WTC11 (cell line): ENCODE measurements at regions not wholly inside any gene's neighbourhood (a gene's known extent, or its start where the extent isn't known, plus 50 kb on each side); places are given as distances from the start of the nearest gene placed in this dataset.

Source experiments
- ATAC-seq: fragments of 200-7000 bp; cut with Tn5 transposase; 2 replicates; pipeline ENCODE4 v1.10.0; 2021; ENCODE audit warnings: mild to moderate bottlenecking, moderate library complexity
- CTCF ChIA-PET: fragments of 300-600 bp; sonication (Branson Sonifier 250); formaldehyde crosslinking; loops from one replicate; lab custom pipeline; 2021; ENCODE audit warnings: antibody characterized with exemption; lab: Charles Lee
- POLR2A ChIA-PET: fragments of 350-600 bp; sonication (Branson Sonifier 250); formaldehyde crosslinking; loops from one replicate; lab custom pipeline; 2021; ENCODE audit warnings: antibody characterized with exemption; lab: Charles Lee
- DNase-seq: peaks from one replicate; pipeline ENCODE4 v3.0.0; 2021; ENCODE audit warnings: low spot score
- H3K27ac Mint-ChIP-seq: 2 replicates; pipeline ENCODE4 v1.8.0; 2021; ENCODE audit warnings: mixed read lengths
- H3K27me3 Mint-ChIP-seq: 2 replicates; pipeline ENCODE4 v1.8.0; 2021; ENCODE audit warnings: low read depth, mild to moderate bottlenecking, moderate library complexity, mixed read lengths
- H3K36me3 Mint-ChIP-seq: 2 replicates; pipeline ENCODE4 v1.8.0; 2021; ENCODE audit warnings: mixed read lengths
- H3K4me1 Mint-ChIP-seq: 2 replicates; pipeline ENCODE4 v1.8.0; 2022; ENCODE audit warnings: mixed read lengths
- H3K4me3 Mint-ChIP-seq: 2 replicates; pipeline ENCODE4 v1.8.0; 2021; ENCODE audit warnings: mild to moderate bottlenecking, moderate library complexity, mixed read lengths
- H3K9me3 Mint-ChIP-seq: 2 replicates; pipeline ENCODE4 v1.8.0; 2021; ENCODE audit warnings: mixed read lengths
- CTCF ChIP-seq: fragments of 200-600 bp; IDR thresholded peaks from 2 replicates; pipeline ENCODE4 v1.8.0; 2022; ENCODE audit warnings: antibody characterized with exemption
- ERG ChIP-seq: fragments of 250-450 bp; sonication (Bioruptor Pico); IDR thresholded peaks from 2 replicates; pipeline ENCODE4 v1.8.0; 2021; ENCODE audit warnings: mild to moderate bottlenecking
- FOXJ3 ChIP-seq: sonication (generic); formaldehyde crosslinking; IDR thresholded peaks from 2 replicates; pipeline ENCODE4 v1.9.0; 2021; ENCODE audit warnings: missing genetic modification reagents, mild to moderate bottlenecking, borderline replicate concordance
- GTF2I ChIP-seq: fragments of 250-450 bp; sonication (Bioruptor Pico); conservative IDR thresholded peaks from 2 replicates; pipeline ENCODE4 v1.4.0; 2021; ENCODE audit warnings: mild to moderate bottlenecking
- NFE2L1 ChIP-seq: sonication (generic); formaldehyde crosslinking; IDR thresholded peaks from 2 replicates; pipeline ENCODE4 v1.8.1; 2023; ENCODE audit warnings: missing genetic modification reagents
- NR2C2 ChIP-seq: sonication (generic); formaldehyde crosslinking; IDR thresholded peaks from 2 replicates; pipeline ENCODE4 v1.8.0; 2022; ENCODE audit warnings: mild to moderate bottlenecking, missing genetic modification reagents
- RORB ChIP-seq: fragments of 250-450 bp; sonication (Bioruptor Pico); IDR thresholded peaks from 2 replicates; pipeline ENCODE4 v1.9.0; 2021; ENCODE audit warnings: mild to moderate bottlenecking
- SMAD3 ChIP-seq: sonication (generic); formaldehyde crosslinking; IDR thresholded peaks from 2 replicates; pipeline ENCODE4 v1.8.0; 2022; ENCODE audit warnings: missing genetic modification reagents, mild to moderate bottlenecking, borderline replicate concordance
- SOX15 ChIP-seq: fragments of 250-450 bp; sonication (Bioruptor Pico); IDR thresholded peaks from 2 replicates; pipeline ENCODE4 v1.9.0; 2021; ENCODE audit warnings: mild to moderate bottlenecking
- SP1 ChIP-seq: sonication (generic); formaldehyde crosslinking; conservative IDR thresholded peaks from 2 replicates; pipeline ENCODE4 v1.8.1; 2022; ENCODE audit warnings: missing genetic modification reagents
- STAT6 ChIP-seq: sonication (generic); formaldehyde crosslinking; conservative IDR thresholded peaks from 2 replicates; pipeline ENCODE4 v1.8.1; 2023; ENCODE audit warnings: mild to moderate bottlenecking, low read depth, missing genetic modification reagents, moderate library complexity
- TCF7 ChIP-seq: sonication (generic); formaldehyde crosslinking; IDR thresholded peaks from 2 replicates; pipeline ENCODE4 v1.8.0; 2022; ENCODE audit warnings: mild to moderate bottlenecking, low read depth, missing genetic modification reagents, moderate library complexity
- TEAD1 ChIP-seq: sonication (generic); formaldehyde crosslinking; IDR thresholded peaks from 2 replicates; pipeline ENCODE4 v1.8.0; 2022; ENCODE audit warnings: mild to moderate bottlenecking, missing genetic modification reagents
- TEAD4 ChIP-seq: sonication (generic); formaldehyde crosslinking; IDR thresholded peaks from 2 replicates; pipeline ENCODE4 v1.8.0; 2022; ENCODE audit warnings: mild to moderate bottlenecking, missing genetic modification reagents
- ZBTB21 ChIP-seq: sonication (generic); formaldehyde crosslinking; IDR thresholded peaks from 2 replicates; pipeline ENCODE4 v1.8.1; 2023; ENCODE audit warnings: mild to moderate bottlenecking, missing genetic modification reagents, borderline replicate concordance
- ZNF232 ChIP-seq: sonication (generic); formaldehyde crosslinking; IDR thresholded peaks from 2 replicates; pipeline ENCODE4 v1.8.0; 2022; ENCODE audit warnings: mild to moderate bottlenecking, missing genetic modification reagents
- ZNF263 ChIP-seq: sonication (generic); formaldehyde crosslinking; IDR thresholded peaks from 2 replicates; pipeline ENCODE4 v1.8.1; 2022; ENCODE audit warnings: low read depth, mild to moderate bottlenecking, moderate library complexity, missing genetic modification reagents
- ZNF281 ChIP-seq: sonication (generic); formaldehyde crosslinking; IDR thresholded peaks from 2 replicates; pipeline ENCODE4 v1.8.0; 2023; ENCODE audit warnings: mild to moderate bottlenecking, missing genetic modification reagents
- ZNF532 ChIP-seq: fragments of 250-450 bp; sonication (Bioruptor Pico); IDR thresholded peaks from 2 replicates; pipeline ENCODE4 v1.9.0; 2021; ENCODE audit warnings: mild to moderate bottlenecking, borderline replicate concordance

- peaks cover 3% of the 10 kb centered on the region for H3K27me3 Mint-ChIP-seq
- H3K9me3 Mint-ChIP-seq = peaks cover 33% of the 10 kb centered on the region
- ChIA-PET CTCF (no interaction called here), POLR2A (no interaction called here)
- ATAC-seq (no peak), DNase-seq (no peak)
- H3K4me3 Mint-ChIP-seq = no peak overlapping the region
- H3K36me3 Mint-ChIP-seq = peaks cover 16% of the 10 kb centered on the region
- no peak overlapping the region for H3K27ac Mint-ChIP-seq
- no peaks in the 10 kb centered on the region for H3K4me1 Mint-ChIP-seq
- TF ChIP-seq SOX15 (CRISPR knock-in tag) (no peak), TCF7 (CRISPR knock-in tag) (no peak), RORB (CRISPR knock-in tag) (no peak), ZNF281 (CRISPR knock-in tag) (no peak), ZNF232 (CRISPR knock-in tag) (no peak), ZNF532 (CRISPR knock-in tag) (no peak), TEAD4 (CRISPR knock-in tag) (no peak), ZNF263 (CRISPR knock-in tag) (no peak), SP1 (CRISPR knock-in tag) (no peak), NR2C2 (CRISPR knock-in tag) (no peak), GTF2I (no peak), FOXJ3 (CRISPR knock-in tag) (no peak), STAT6 (CRISPR knock-in tag) (no peak), ERG (CRISPR knock-in tag) (no peak), ZBTB21 (CRISPR knock-in tag) (no peak), TEAD1 (CRISPR knock-in tag) (no peak)
Observed at GRCh38 chr3:170711786-170712185, 125.9 kb upstream of the SLC7A14 start.

- H3K9me3 Mint-ChIP-seq = peaks cover 24% of the 10 kb centered on the region
- peaks cover 16% of the 10 kb centered on the region for H3K36me3 Mint-ChIP-seq
- DNase-seq = no peak
- POLR2A ChIA-PET = no interaction called here
- H3K27me3 Mint-ChIP-seq = peaks cover 3% of the 10 kb centered on the region
- CTCF ChIA-PET = interaction anchor here (1.1 kb wide), 1 partner anchor 15 kb away, joined by 3 read pairs; no protein-coding TSS in a partner anchor
- peaks cover under 1% of the 10 kb centered on the region; the same call in 1 of the 2 replicates for H3K4me1 Mint-ChIP-seq
- H3K27ac Mint-ChIP-seq = no peak overlapping the region
- ATAC-seq = no peak
- no peak overlapping the region for H3K4me3 Mint-ChIP-seq
- TF ChIP-seq SMAD3 (CRISPR knock-in tag) (no peak), ZNF532 (CRISPR knock-in tag) (no peak), RORB (CRISPR knock-in tag) (no peak), NFE2L1 (CRISPR knock-in tag) (no peak), CTCF (no peak)
Observed at GRCh38 chr3:170709046-170709445, 123.2 kb upstream of the SLC7A14 start.
